Activated CD4-positive, alpha-beta T cell treated with anti-CD3 and anti-CD28 coated beads for 36 hours (primary cell): ENCODE measurements at regions not wholly inside any gene's neighbourhood (a gene's known extent, or its start where the extent isn't known, plus 50 kb on each side); places are given as distances from the start of the nearest gene placed in this dataset.
"Not testable (repeated sequence)": the region's sequence is repeated elsewhere in the genome, so short reads cannot be mapped to it uniquely, and the experiment has no call there.

ENCODE experiments used
- ATAC-seq: fragments of 200-7000 bp; cut with Tn5 transposase; one replicate; pipeline ENCODE4 v1.10.0; 2021; ENCODE audit warnings: mild to moderate bottlenecking, moderate library complexity
- CTCF ChIA-PET: fragments of 350-600 bp; sonication (Branson Sonifier 250); formaldehyde crosslinking; loops from one replicate; lab custom pipeline; 2021; ENCODE audit warnings: antibody characterized with exemption; lab: Charles Lee
- POLR2A ChIA-PET: fragments of 350-600 bp; sonication (Branson Sonifier 250); formaldehyde crosslinking; loops from one replicate; lab custom pipeline; 2021; ENCODE audit warnings: antibody characterized with exemption, inconsistent platforms; lab: Charles Lee
- DNase-seq: peaks from one replicate; pipeline ENCODE4 v3.0.0-alpha.2; 2020
- H3K27ac Mint-ChIP-seq: one replicate; pipeline ENCODE4 v1.8.0; 2021; ENCODE audit warnings: mixed read lengths
- H3K27me3 Mint-ChIP-seq: one replicate; pipeline ENCODE4 v1.8.0; 2021; ENCODE audit warnings: mixed read lengths
- H3K36me3 Mint-ChIP-seq: one replicate; pipeline ENCODE4 v1.8.0; 2021; ENCODE audit warnings: low read depth, mixed read lengths
- H3K4me1 Mint-ChIP-seq: one replicate; pipeline ENCODE4 v1.8.0; 2021; ENCODE audit warnings: mixed read lengths
- H3K4me3 Mint-ChIP-seq: one replicate; pipeline ENCODE4 v1.8.0; 2021; ENCODE audit warnings: mild to moderate bottlenecking, moderate library complexity, mixed read lengths
- H3K9me3 Mint-ChIP-seq: one replicate; pipeline ENCODE4 v1.8.0; 2021; ENCODE audit warnings: low read depth, mixed read lengths
- intact Hi-C, 2 experiments: fragments of 100-400 bp; cut with DNase I in 1 of 2; cut with micrococcal nuclease in 1 of 2; formaldehyde crosslinking; loops; one replicate each; pipeline versions ENCODE4 v1.14.2 to v1.15.1; 2022 to 2024; cut with DNase I, micrococcal nuclease

GRCh38 chrX:16320765-16321355, 153.6 kb downstream of the MAGEB17 start:
- no peak for DNase-seq
- Mint-ChIP-seq H3K36me3 (no peaks in the 10 kb centered on the region), H3K4me3 (no peak overlapping the region), H3K4me1 (no peaks in the 10 kb centered on the region), H3K27me3 (no peaks in the 10 kb centered on the region), H3K27ac (no peak overlapping the region), H3K9me3 (no peaks in the 10 kb centered on the region)
- intact Hi-C loops: no loop called here
- no peak for ATAC-seq
- ChIA-PET CTCF (no interaction called here), POLR2A (no interaction called here)

GRCh38 chrX:16333453-16333852, 166.2 kb downstream of the MAGEB17 start:
- peaks cover 8% of the 10 kb centered on the region for H3K4me1 Mint-ChIP-seq
- CTCF ChIA-PET: no interaction called here
- no peak overlapping the region for H3K27ac Mint-ChIP-seq

DNA sequence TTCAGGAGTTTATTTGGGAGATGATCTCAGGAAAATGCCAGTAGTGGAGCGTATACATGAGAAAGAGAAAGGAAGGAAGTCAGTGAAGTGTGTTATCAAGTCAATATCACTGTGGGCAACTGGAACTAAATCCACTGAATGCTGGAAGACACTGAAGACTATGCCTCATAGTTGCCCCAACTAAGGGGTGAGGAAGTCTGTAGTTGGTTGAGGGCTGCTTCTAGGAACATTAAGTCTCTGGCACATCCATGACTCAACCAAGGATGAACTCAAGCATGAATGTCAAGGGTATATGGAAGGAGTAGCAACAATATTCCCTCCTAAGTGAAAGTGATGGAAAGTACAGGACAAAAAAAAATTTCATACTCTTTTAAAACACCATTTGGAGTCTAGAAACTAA, 167.9 kb downstream of the MAGEB17 start:
- Mint-ChIP-seq H3K4me3 (no peak overlapping the region), H3K9me3 (peaks cover 2% of the 10 kb centered on the region), H3K36me3 (no peaks in the 10 kb centered on the region), H3K4me1 (peaks cover 8% of the 10 kb centered on the region), H3K27ac (no peak overlapping the region), H3K27me3 (no peaks in the 10 kb centered on the region)
- ATAC-seq (no peak), DNase-seq (no peak)
- CTCF ChIA-PET: interaction anchor here (0.7 kb wide), 1 partner anchor 212 kb away, joined by 3 read pairs; no protein-coding TSS in a partner anchor
- POLR2A ChIA-PET: no interaction called here
- intact Hi-C loops: no loop called here

More at GRCh38 chrX:16333453-16333852, 166.2 kb downstream of the MAGEB17 start:
- ATAC-seq (no peak), DNase-seq (no peak)
- Mint-ChIP-seq H3K9me3 (no peaks in the 10 kb centered on the region), H3K4me3 (no peak overlapping the region), H3K36me3 (no peaks in the 10 kb centered on the region), H3K27me3 (no peaks in the 10 kb centered on the region)
- intact Hi-C loops: no loop called here
- POLR2A ChIA-PET: interaction anchor here (0.8 kb wide), 1 partner anchor 215 kb away, joined by 4 read pairs; no protein-coding TSS in a partner anchor

- ATAC-seq: no peak
- no peaks in the 10 kb centered on the region for H3K36me3 Mint-ChIP-seq
Observed at GRCh38 chrX:16347968-16348670, 180.8 kb downstream of the MAGEB17 start.

GRCh38 chrX:16357902-16358301, 190.6 kb downstream of the MAGEB17 start:
- Mint-ChIP-seq H3K4me3 (no peak overlapping the region), H3K4me1 (no peaks in the 10 kb centered on the region), H3K36me3 (no peaks in the 10 kb centered on the region), H3K27ac (no peak overlapping the region), H3K9me3 (no peaks in the 10 kb centered on the region), H3K27me3 (no peaks in the 10 kb centered on the region)
- ChIA-PET CTCF (no interaction called here), POLR2A (no interaction called here)
- DNase-seq: no peak
- ATAC-seq: no peak
- intact Hi-C loops: no loop called here

More at GRCh38 chrX:16347968-16348670, 180.8 kb downstream of the MAGEB17 start:
- CTCF ChIA-PET: no interaction called here
- no peak overlapping the region for H3K4me3 Mint-ChIP-seq
- no peak overlapping the region for H3K27ac Mint-ChIP-seq
- H3K9me3 Mint-ChIP-seq: no peaks in the 10 kb centered on the region
- POLR2A ChIA-PET: no interaction called here
- intact Hi-C loops: no loop called here
- H3K27me3 Mint-ChIP-seq: peaks cover 4% of the 10 kb centered on the region
- H3K4me1 Mint-ChIP-seq: no peaks in the 10 kb centered on the region
- DNase-seq: no peak

GRCh38 chrX:16360056-16360455, 192.8 kb downstream of the MAGEB17 start:
- H3K4me3 Mint-ChIP-seq, CTCF ChIA-PET, H3K9me3 Mint-ChIP-seq, H3K36me3 Mint-ChIP-seq, intact Hi-C loops, DNase-seq, ATAC-seq, H3K4me1 Mint-ChIP-seq, H3K27me3 Mint-ChIP-seq, H3K27ac Mint-ChIP-seq, POLR2A ChIA-PET: not testable (repeated sequence)

DNA sequence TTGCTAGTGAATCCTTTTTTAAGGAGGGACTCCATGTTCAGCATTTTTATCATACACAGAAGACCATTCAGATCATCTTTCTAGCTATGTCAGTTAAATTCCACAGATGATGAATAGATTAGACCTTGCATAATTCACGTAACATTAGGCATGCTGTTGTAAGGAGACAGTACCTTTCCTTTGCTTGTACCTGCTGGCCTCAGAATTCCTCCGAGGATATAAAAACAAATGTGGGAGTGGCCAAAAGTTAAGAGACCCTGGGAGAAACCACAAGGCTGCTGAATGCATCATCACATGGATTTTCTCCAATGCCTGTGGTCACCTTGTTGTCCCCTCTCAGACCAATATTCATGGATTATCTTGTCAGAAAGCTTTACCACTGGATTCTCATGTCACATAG, 201.4 kb downstream of the MAGEB17 start:
- ChIA-PET POLR2A (no interaction called here), CTCF (no interaction called here)
- Mint-ChIP-seq H3K36me3 (no peaks in the 10 kb centered on the region), H3K4me1 (no peaks in the 10 kb centered on the region), H3K4me3 (no peak overlapping the region), H3K27me3 (peaks cover 4% of the 10 kb centered on the region), H3K9me3 (no peaks in the 10 kb centered on the region), H3K27ac (no peak overlapping the region)
- DNase-seq: no peak
- no peak for ATAC-seq
- intact Hi-C loops: no loop called here

DNA sequence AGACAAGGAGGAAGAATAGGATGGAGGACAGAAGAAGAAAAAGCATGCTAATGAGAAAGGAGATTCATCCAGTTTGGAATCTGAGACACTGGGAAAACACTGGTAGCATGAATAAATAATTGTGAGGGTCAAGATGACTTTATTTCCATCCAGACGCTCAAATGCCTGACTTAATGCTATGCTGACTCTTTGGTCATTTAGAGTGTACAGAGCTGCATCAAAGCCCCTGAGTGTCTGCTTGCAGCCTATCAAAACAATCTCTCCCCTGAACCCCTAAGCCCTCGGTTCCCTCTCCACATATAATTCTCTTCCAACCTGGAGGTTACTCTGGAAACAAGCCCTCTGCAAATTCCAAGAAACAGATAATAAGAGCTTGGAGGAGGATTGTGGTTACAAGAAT, 208.8 kb downstream of the MAGEB17 start:
- intact Hi-C loops: no loop called here
- Mint-ChIP-seq H3K9me3 (no peaks in the 10 kb centered on the region), H3K4me1 (no peaks in the 10 kb centered on the region), H3K36me3 (no peaks in the 10 kb centered on the region), H3K27me3 (peaks cover 4% of the 10 kb centered on the region), H3K27ac (no peak overlapping the region), H3K4me3 (no peak overlapping the region)
- ATAC-seq (no peak), DNase-seq (no peak)
- CTCF ChIA-PET: no interaction called here
- POLR2A ChIA-PET: no interaction called here

DNA sequence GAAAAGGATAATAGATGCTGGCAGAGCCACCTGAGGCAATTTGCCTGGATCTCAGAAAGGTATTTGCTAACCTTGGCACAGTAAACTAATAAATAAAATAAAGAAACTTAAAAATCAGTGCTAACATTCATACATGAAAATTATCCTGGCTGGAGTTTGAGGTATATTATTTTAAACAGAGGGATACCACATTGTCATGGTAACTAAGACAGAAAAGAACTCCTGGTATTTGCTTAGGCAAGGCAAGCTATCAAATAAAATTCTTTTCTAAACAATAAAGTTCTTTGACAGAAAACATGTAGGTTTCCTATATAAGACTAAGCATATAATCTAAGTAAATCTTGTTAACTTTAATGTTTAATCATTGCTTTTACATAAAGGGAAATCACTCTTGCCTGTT, 218.8 kb downstream of the MAGEB17 start:
- no peak overlapping the region for H3K27ac Mint-ChIP-seq
- ATAC-seq: no peak
- ChIA-PET POLR2A (no interaction called here), CTCF (interaction anchor here (0.6 kb wide), 1 partner anchor 893 kb away, joined by 3 read pairs; no protein-coding TSS in a partner anchor)
- H3K4me3 Mint-ChIP-seq: no peak overlapping the region
- H3K27me3 Mint-ChIP-seq: no peaks in the 10 kb centered on the region
- peaks cover 2% of the 10 kb centered on the region for H3K9me3 Mint-ChIP-seq
- intact Hi-C loops: no loop called here
- H3K36me3 Mint-ChIP-seq: no peaks in the 10 kb centered on the region
- H3K4me1 Mint-ChIP-seq: no peaks in the 10 kb centered on the region
- DNase-seq: no peak

DNA sequence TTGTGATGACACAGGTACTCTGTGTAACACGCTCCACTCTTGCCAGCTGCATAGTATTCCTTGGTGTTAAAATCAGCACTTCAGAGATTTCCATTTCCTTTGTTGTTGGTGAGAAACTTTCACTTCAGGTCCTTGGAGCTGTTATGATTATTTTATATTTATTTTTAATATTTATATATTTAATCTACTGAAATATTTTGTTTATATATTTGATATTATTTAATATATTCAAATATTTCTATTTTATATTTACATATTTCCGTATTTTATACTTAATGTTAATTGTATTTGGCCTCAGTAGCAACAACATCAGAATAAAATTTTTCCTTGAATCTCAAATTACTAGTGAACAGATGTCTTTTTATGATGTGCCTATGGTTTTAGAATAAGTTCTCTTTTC, 225.3 kb downstream of the MAGEB17 start:
- intact Hi-C loops: no loop called here
- CTCF ChIA-PET: no interaction called here
- Mint-ChIP-seq H3K4me1 (no peaks in the 10 kb centered on the region), H3K36me3 (no peaks in the 10 kb centered on the region), H3K9me3 (peaks cover 2% of the 10 kb centered on the region), H3K27me3 (no peaks in the 10 kb centered on the region), H3K27ac (no peak overlapping the region), H3K4me3 (no peak overlapping the region)
- no peak for DNase-seq
- no peak for ATAC-seq
- POLR2A ChIA-PET: no interaction called here

- H3K4me1 Mint-ChIP-seq: no peaks in the 10 kb centered on the region
- no peak for ATAC-seq
- ChIA-PET POLR2A (no interaction called here), CTCF (no interaction called here)
- H3K27me3 Mint-ChIP-seq: no peaks in the 10 kb centered on the region
- H3K27ac Mint-ChIP-seq: no peak overlapping the region
- DNase-seq: no peak
- peaks cover 2% of the 10 kb centered on the region for H3K9me3 Mint-ChIP-seq
- no peak overlapping the region for H3K4me3 Mint-ChIP-seq
- intact Hi-C loops: no loop called here
- no peaks in the 10 kb centered on the region for H3K36me3 Mint-ChIP-seq
Observed at GRCh38 chrX:16394290-16394689, 227.0 kb downstream of the MAGEB17 start.

- Mint-ChIP-seq H3K27me3 (peaks cover 5% of the 10 kb centered on the region), H3K36me3 (no peaks in the 10 kb centered on the region), H3K9me3 (no peaks in the 10 kb centered on the region), H3K4me1 (no peaks in the 10 kb centered on the region), H3K27ac (no peak overlapping the region), H3K4me3 (no peak overlapping the region)
- DNase-seq (no peak), ATAC-seq (no peak)
- intact Hi-C loops: no loop called here
- ChIA-PET POLR2A (no interaction called here), CTCF (no interaction called here)
Observed at GRCh38 chrX:16403808-16404207, 236.5 kb downstream of the MAGEB17 start.
